ENCODE measurements at regions not wholly inside any gene's neighbourhood (a gene's known extent, or its start where the extent isn't known, plus 50 kb on each side); places are given as distances from the start of the nearest gene placed in this dataset.

GRCh38 chr7:66539902-66540375, 88.7 kb upstream of the KCTD7 start (continued):
- TF ChIP-seq HSF1 (IDR thresholded peaks at IDR 0.05; ENCODE audit: low read depth, low read length), result no peak
- no peak for TF ChIP-seq CBX5 (IDR thresholded peaks at IDR 0.05; ENCODE audit: low read depth)
- no peak for TF ChIP-seq MYB (IDR thresholded peaks at IDR 0.05; ENCODE audit: borderline replicate concordance, low read depth, low read length)

- 66% methylated on average over 4 of the region's 5 CpGs for WGBS (ENCODE audit: insufficient coverage, insufficient replicate concordance, low lambda C conversion rate, missing lambda C conversion rate)
- in situ Hi-C loops (cut with MboI), result no loop called here
- Histone ChIP-seq H2AFZ (ENCODE audit: control insufficient read depth, low read depth, low read length) (no peak overlapping the region), H3K27ac (ENCODE audit: control insufficient read depth, insufficient read depth) (no peak overlapping the region), H3K4me2 (ENCODE audit: control insufficient read depth, insufficient read depth) (no peak overlapping the region), H3K79me2 (ENCODE audit: control insufficient read depth, insufficient read depth, low read length) (no peaks in the 10 kb centered on the region), H3K9ac (ENCODE audit: control insufficient read depth, insufficient read depth, low read length) (no peak overlapping the region), H3K4me1 (ENCODE audit: control insufficient read depth, insufficient read depth, low read length) (no peaks in the 10 kb centered on the region), H4K20me1 (ENCODE audit: control insufficient read depth, insufficient read depth) (no peaks in the 10 kb centered on the region), H3K4me3 (no peak overlapping the region), H3K9me3 (replicated peaks; ENCODE audit: control insufficient read depth, insufficient read depth, low read length) (no peaks in the 10 kb centered on the region), H3K27me3 (replicated peaks in 1 of 2; ENCODE audit: control insufficient read depth in 2 of 2, insufficient read depth in 2 of 2, low read length in 1 of 2) (no peaks in the 10 kb centered on the region), H3K36me3 (ENCODE audit: control insufficient read depth in 2 of 2, insufficient read depth in 2 of 2, low read length in 1 of 2) (peaks cover 5 to 6% of the 10 kb centered on the region in 2 experiments; a peak in 3 of 4 replicates)
- POLR2A ChIA-PET, result no interaction called here
- ATAC-seq (no peak), FAIRE-seq (no peak), DNase-seq (ENCODE audit: low read depth, low spot score) (no peak)
- SMC1A ChIA-PET (ENCODE audit: uncharacterized antibody, unreplicated experiment), result no interaction called here
- CTCF ChIA-PET, result no interaction called here
- RAD21 ChIA-PET (ENCODE audit: unreplicated experiment), result no interaction called here
- BruUV-seq (replicated peaks), result no TSS peak
- intact Hi-C loops (cut with micrococcal nuclease; ENCODE audit: unreplicated experiment), result no loop called here
- TF ChIP-seq ZNF384 (IDR thresholded peaks at IDR 0.05; ENCODE audit: borderline replicate concordance, low read depth, low read length), result no peak
- TF ChIP-seq NKRF (conservative IDR thresholded peaks at IDR 0.05), result no peak
- TF ChIP-seq KLF5 (IDR thresholded peaks at IDR 0.05; ENCODE audit: partially characterized antibody), result no peak
- TF ChIP-seq E2F4 (IDR thresholded peaks at IDR 0.05; ENCODE audit: low read depth, low read length), result no peak
- no peak for TF ChIP-seq RB1 (IDR thresholded peaks at IDR 0.05; ENCODE audit: borderline replicate concordance)
- TF ChIP-seq MYC (IDR thresholded peaks at IDR 0.05; ENCODE audit: insufficient read depth, insufficient read length, insufficient replicate concordance, low read length, severe bottlenecking), result no peak
- no peak for TF ChIP-seq NFXL1 (IDR thresholded peaks at IDR 0.05; ENCODE audit: borderline replicate concordance)
- no peak for TF ChIP-seq CHD4 (IDR thresholded peaks at IDR 0.05)
- no peak for TF ChIP-seq YBX1 (IDR thresholded peaks at IDR 0.05)
- TF ChIP-seq NRF1 (conservative IDR thresholded peaks at IDR 0.05; ENCODE audit: low read depth, low read length), result no peak
- TF ChIP-seq TAF1 (IDR thresholded peaks at IDR 0.05; ENCODE audit: borderline replicate concordance, low read depth, low read length), result no peak
- no peak for TF ChIP-seq SPI1 (IDR thresholded peaks at IDR 0.05; ENCODE audit: borderline replicate concordance, insufficient read depth, low read depth, low read length)
- TF ChIP-seq ZZZ3 (IDR thresholded peaks at IDR 0.05; ENCODE audit: control insufficient read depth, insufficient read length, low read depth), result no peak
- TF ChIP-seq ATF2 (IDR thresholded peaks at IDR 0.05; ENCODE audit: low read length), result no peak
Observed at GRCh38 chr7:66542049-66542448, 86.6 kb upstream of the KCTD7 start.

Data from GM12878 (cell line).